GM10248 (cell line): ENCODE measurements at regions not wholly inside any gene's neighbourhood (a gene's known extent, or its start where the extent isn't known, plus 50 kb on each side); places are given as distances from the start of the nearest gene placed in this dataset.

Source experiments
- CTCF ChIA-PET: fragments of 300-600 bp; sonication (Branson Sonifier 250); formaldehyde crosslinking; extraction: SDS; loops from one replicate; lab custom pipeline; 2021; ENCODE audit warnings: antibody characterized with exemption; lab: Yijun Ruan, JAX
- POLR2A ChIA-PET: fragments of 350-650 bp; sonication (Branson Sonifier 250); formaldehyde crosslinking; extraction: SDS; loops from one replicate; lab custom pipeline; 2020; ENCODE audit warnings: antibody characterized with exemption; lab: Yijun Ruan, JAX
- DNase-seq: peaks from one replicate; pipeline ENCODE4 v3.0.0; 2012; ENCODE audit errors: extremely low spot score
- CTCF ChIP-seq: IDR thresholded peaks from 2 replicates; pipeline ENCODE4 v1.5.1; 2012; ENCODE audit warnings: mild to moderate bottlenecking, low read depth; ENCODE audit errors: extremely low read depth, missing control alignments, control extremely low read depth

- POLR2A ChIA-PET: no interaction called here
- no peak for DNase-seq
- CTCF ChIA-PET: interaction anchor here (1.4 to 2.7 kb wide), 5 partner anchors 8 to 203 kb away, joined by 3 to 15 read pairs (median 7); no protein-coding TSS in a partner anchor
Measured at GRCh38 chr9:73074176-73074708, 77.4 kb upstream of the ANXA1 start.

GRCh38 chr9:73073337-73074175 lies 78.1 kb upstream of the ANXA1 start:
- TF ChIP-seq CTCF: no peak
- DNase-seq: no peak
- ChIA-PET CTCF (interaction anchor here (1.1 to 2.7 kb wide), 7 partner anchors 9 to 1034 kb away, joined by 3 to 15 read pairs (median 6); no protein-coding TSS in a partner anchor), POLR2A (no interaction called here)

More at GRCh38 chr9:73074176-73074708, 77.4 kb upstream of the ANXA1 start:
- no peak for TF ChIP-seq CTCF

- CTCF ChIA-PET: interaction anchor here (0.8 to 2.7 kb wide), 7 partner anchors 10 to 786 kb away, joined by 3 to 10 read pairs (median 3); no protein-coding TSS in a partner anchor
- DNase-seq: no peak
- peak; percentile 10 for TF ChIP-seq CTCF
- POLR2A ChIA-PET: no interaction called here
Measured at GRCh38 chr9:73067074-73067473, 84.6 kb upstream of the ANXA1 start.

GRCh38 chr9:73065439-73065838 lies 86.2 kb upstream of the ANXA1 start:
- TF ChIP-seq CTCF: no peak
- ChIA-PET POLR2A (no interaction called here), CTCF (interaction anchor here (1.5 to 2.7 kb wide), 2 partner anchors 10 to 43 kb away, joined by 6 to 10 read pairs; no protein-coding TSS in a partner anchor)
- no peak for DNase-seq

GRCh38 chr9:73064315-73064714 lies 87.3 kb upstream of the ANXA1 start:
- no peak for TF ChIP-seq CTCF
- ChIA-PET POLR2A (no interaction called here), CTCF (no interaction called here)
- no peak for DNase-seq

DNA sequence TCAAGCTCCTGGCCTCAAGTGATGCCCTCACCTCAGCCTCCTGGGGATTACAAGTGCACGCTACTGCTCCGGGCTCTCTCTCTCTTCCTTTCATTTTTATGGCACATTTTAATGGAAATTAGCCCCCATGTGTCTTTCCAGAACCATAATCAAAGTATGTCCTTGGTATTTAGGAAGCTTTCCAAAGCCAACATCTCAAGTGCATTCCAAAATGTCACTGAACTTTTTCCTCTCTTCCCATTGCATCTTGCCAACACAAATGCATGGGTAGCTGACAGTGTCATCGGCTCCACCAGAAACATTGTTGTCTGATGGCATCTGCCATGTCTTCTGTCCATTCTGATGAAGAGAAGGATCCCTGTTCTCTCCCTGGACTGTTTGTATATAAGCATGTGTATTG lies 90.5 kb upstream of the ANXA1 start:
- POLR2A ChIA-PET: no interaction called here
- CTCF ChIA-PET: interaction anchor here (1.2 to 2.1 kb wide), 4 partner anchors 12 to 116 kb away, joined by 3 to 8 read pairs (median 6); no protein-coding TSS in a partner anchor
- DNase-seq: no peak
- no peak for TF ChIP-seq CTCF
